IMR-90 (cell line): ENCODE measurements at regions not wholly inside any gene's neighbourhood (a gene's known extent, or its start where the extent isn't known, plus 50 kb on each side); places are given as distances from the start of the nearest gene placed in this dataset.

Source experiments
- ATAC-seq: fragments of 200-7000 bp; cut with Tn5 transposase; 2 replicates; pipeline ENCODE4 v1.9.1; 2020; ENCODE audit warnings: low read depth, mild to moderate bottlenecking, moderate library complexity
- BruUV-seq: library from RNA; stranded (reverse); fragments of 400-500 nt; replicated peaks from 2 replicates; lab custom pipeline; 2021; lab: Mats Ljungman, UMichigan
- CTCF ChIA-PET: fragments of 300-600 bp; formaldehyde crosslinking; extraction: SDS; loops from one replicate; lab custom pipeline; 2021; ENCODE audit warnings: antibody characterized with exemption; lab: Yijun Ruan, JAX
- POLR2A ChIA-PET: fragments of 300-600 bp; sonication (Branson Sonifier 250); formaldehyde crosslinking; loops from one replicate; lab custom pipeline; 2022; ENCODE audit warnings: antibody characterized with exemption; ENCODE audit not compliant: unreplicated experiment; lab: Charles Lee
- DNase-seq: peaks from one replicate; pipeline ENCODE4 v3.0.0; 2013
- H2AFZ ChIP-seq: replicated peaks from 2 replicates; pipeline ENCODE3; 2013; ENCODE audit warnings: low read length, mild to moderate bottlenecking; ENCODE audit not compliant: poor library complexity
- H2AK5ac ChIP-seq: 2 replicates; pipeline ENCODE4 v1.6.1; 2013; ENCODE audit warnings: low read depth, low read length, inconsistent platforms
- H2AK9ac ChIP-seq: replicated peaks from 2 replicates; pipeline ENCODE3; 2013; ENCODE audit warnings: mild to moderate bottlenecking, low read depth, low read length, moderate library complexity; ENCODE audit not compliant: poor library complexity
- H2BK120ac ChIP-seq: 2 replicates; pipeline ENCODE4 v1.6.1; 2013; ENCODE audit warnings: low read depth, low read length, inconsistent platforms
- H2BK15ac ChIP-seq: 3 replicates; pipeline ENCODE4 v1.6.1; 2013; ENCODE audit warnings: low read depth, low read length, inconsistent platforms
- H2BK20ac ChIP-seq: 2 replicates; pipeline ENCODE4 v1.6.1; 2013; ENCODE audit warnings: low read depth, mild to moderate bottlenecking, inconsistent platforms, low read length, moderate library complexity
- H2BK5ac ChIP-seq: 2 replicates; pipeline ENCODE4 v1.6.1; 2013; ENCODE audit warnings: mild to moderate bottlenecking, low read depth, low read length, inconsistent platforms; ENCODE audit not compliant: poor library complexity, severe bottlenecking
- H3K14ac ChIP-seq: replicated peaks from 2 replicates; pipeline ENCODE4 v1.6.1; 2013; ENCODE audit warnings: low read depth, low read length, inconsistent platforms
- H3K18ac ChIP-seq: 2 replicates; pipeline ENCODE4 v1.6.1; 2013; ENCODE audit warnings: low read depth, low read length, control low read depth
- H3K23ac ChIP-seq: 2 replicates; pipeline ENCODE4 v1.6.1; 2013; ENCODE audit warnings: low read depth, low read length, inconsistent platforms
- H3K27ac ChIP-seq: 2 replicates; pipeline ENCODE4 v1.5.1; 2013; ENCODE audit warnings: mild to moderate bottlenecking, control low read depth, low read length; ENCODE audit not compliant: insufficient read depth
- H3K27me3 ChIP-seq: 2 replicates; pipeline ENCODE4 v1.6.1; 2013; ENCODE audit warnings: low read length; ENCODE audit not compliant: control insufficient read depth, insufficient read depth
- H3K36me3 ChIP-seq: 2 replicates; pipeline ENCODE4 v1.6.1; 2013; ENCODE audit warnings: low read length, mixed read lengths; ENCODE audit not compliant: control insufficient read depth, insufficient read depth
- H3K4ac ChIP-seq: 2 replicates; pipeline ENCODE4 v1.6.1; 2013; ENCODE audit warnings: low read depth, low read length, inconsistent platforms
- H3K4me1 ChIP-seq: 2 replicates; pipeline ENCODE4 v1.6.1; 2013; ENCODE audit warnings: low read length, mixed read lengths; ENCODE audit not compliant: control insufficient read depth, insufficient read depth
- H3K4me2 ChIP-seq: 2 replicates; pipeline ENCODE4 v1.6.1; 2013; ENCODE audit warnings: low read depth, mild to moderate bottlenecking, control low read depth, low read length, moderate library complexity
- H3K4me3 ChIP-seq: 2 replicates; pipeline ENCODE4 v1.5.1; 2013; ENCODE audit warnings: low read depth, mild to moderate bottlenecking, control low read depth, low read length, moderate library complexity; ENCODE audit not compliant: insufficient read depth
- H3K56ac ChIP-seq: 2 replicates; pipeline ENCODE4 v1.6.1; 2013; ENCODE audit warnings: low read length, inconsistent platforms; ENCODE audit not compliant: insufficient read depth; ENCODE audit errors: extremely low read depth
- H3K79me1 ChIP-seq, 2 experiments: 2 replicates each; pipeline ENCODE4 v1.6.1; 2013; ENCODE audit warnings: low read length in 2 of 2, inconsistent platforms in 1 of 2, low read depth in 1 of 2
- H3K9ac ChIP-seq: 2 replicates; pipeline ENCODE4 v1.6.1; 2013; ENCODE audit warnings: low read depth, low read length, control low read depth
- H3K9me1 ChIP-seq: 2 replicates; pipeline ENCODE4 v1.6.1; 2013; ENCODE audit warnings: low read length, inconsistent platforms; ENCODE audit not compliant: insufficient read depth
- H3K9me3 ChIP-seq: 2 replicates; pipeline ENCODE4 v1.6.1; 2013; ENCODE audit warnings: low read length; ENCODE audit not compliant: control insufficient read depth, insufficient read depth
- H4K20me1 ChIP-seq: 2 replicates; pipeline ENCODE4 v1.6.1; 2013; ENCODE audit warnings: low read length, inconsistent platforms; ENCODE audit not compliant: insufficient read depth
- H4K5ac ChIP-seq: 2 replicates; pipeline ENCODE4 v1.6.1; 2013; ENCODE audit warnings: mild to moderate bottlenecking, low read depth, low read length, control low read depth
- H4K8ac ChIP-seq, 2 experiments: 2 replicates each; pipeline ENCODE4 v1.6.1; 2013; ENCODE audit warnings: low read depth in 2 of 2, low read length in 2 of 2, control low read depth in 1 of 2, inconsistent platforms in 1 of 2
- H4K91ac ChIP-seq: 2 replicates; pipeline ENCODE4 v1.6.1; 2013; ENCODE audit warnings: low read depth, low read length, inconsistent platforms; ENCODE audit not compliant: insufficient read depth
- MAZ ChIP-seq: IDR thresholded peaks from 2 replicates; pipeline ENCODE4 v1.6.1; 2012; ENCODE audit warnings: low read depth, mild to moderate bottlenecking, low read length, improper control_type of control experiment, moderate library complexity, borderline replicate concordance
- RFX5 ChIP-seq: IDR thresholded peaks from 2 replicates; pipeline ENCODE4 v1.8.0; 2012; ENCODE audit warnings: low read depth, mild to moderate bottlenecking, low read length, moderate library complexity
- WGBS, 2 experiments: methylation state at CpG; one replicate each; pipeline versions ENCODE4 v1.1.5 to v1.1.7; 2013; ENCODE audit warnings: missing lambda C conversion rate in 2 of 2; ENCODE audit not compliant: insufficient read length in 1 of 2; ENCODE audit errors: extremely low coverage in 2 of 2; 5-methylcytosine and 5-hydroxymethylcytosine counted together
- dilution Hi-C: fragments of 300-500 bp; cut with HindIII; formaldehyde crosslinking; loops from one replicate; pipeline ENCODE4 v1.14.3; 2018; ENCODE audit warnings: low sequenced_read_pairs; ENCODE audit not compliant: unreplicated experiment
- in situ Hi-C: fragments of 300-500 bp; cut with MboI; formaldehyde crosslinking; loops from 3 replicates; pipeline ENCODE4 v1.14.3; 2019; ENCODE audit warnings: low sequenced_read_pairs, inconsistent platforms, mixed read lengths
- intact Hi-C: fragments of 100-400 bp; cut with micrococcal nuclease; formaldehyde crosslinking; loops from 2 replicates; pipeline ENCODE4 v1.10.0; 2022

- H2AK9ac ChIP-seq: no peak overlapping the region
- H3K4me2 ChIP-seq: no peak overlapping the region
- H3K27ac ChIP-seq: no peak overlapping the region
- H4K20me1 ChIP-seq: no peaks in the 10 kb centered on the region
- H2BK5ac ChIP-seq: no peak overlapping the region
- POLR2A ChIA-PET: no interaction called here
- H4K8ac ChIP-seq: no peak overlapping the region
- whole genome bisulfite sequencing, 2 experiments: 84% methylated on average over 2 of the region's 4 CpGs; no CpG with 5 or more reads in 1 of the 2 experiments
- no peak overlapping the region for H2BK20ac ChIP-seq
- no peaks in the 10 kb centered on the region for H3K9me1 ChIP-seq
- no peaks in the 10 kb centered on the region for H3K36me3 ChIP-seq
- no peak for DNase-seq
- no peaks in the 10 kb centered on the region for H3K9me3 ChIP-seq
- in situ Hi-C loops (no loop called here), dilution Hi-C loops (no loop called here), intact Hi-C loops (no loop called here)
- TF ChIP-seq MAZ: no peak
- no peak for TF ChIP-seq RFX5
- no TSS peak for BruUV-seq
- CTCF ChIA-PET: no interaction called here
- no peak overlapping the region for H2AK5ac ChIP-seq
- no peak overlapping the region for H3K18ac ChIP-seq
- no peak overlapping the region for H2AFZ ChIP-seq
- H4K91ac ChIP-seq: no peak overlapping the region
- no peaks in the 10 kb centered on the region for H3K79me1 ChIP-seq
- no peak overlapping the region for H3K9ac ChIP-seq
- H3K14ac ChIP-seq: no peak overlapping the region
- no peak overlapping the region for H3K23ac ChIP-seq
- no peak overlapping the region for H3K56ac ChIP-seq
- no peak overlapping the region for H3K4me3 ChIP-seq
- H2BK15ac ChIP-seq: no peak overlapping the region
- no peak overlapping the region for H2BK120ac ChIP-seq
- peaks cover 4% of the 10 kb centered on the region for H3K27me3 ChIP-seq
- no peak overlapping the region for H3K4ac ChIP-seq
- no peak overlapping the region for H4K5ac ChIP-seq
- ATAC-seq: no peak
- H3K4me1 ChIP-seq: no peaks in the 10 kb centered on the region
These were observed 221.8 kb upstream of the DCN start for GRCh38 chr12:91404441-91404840.
